ENCODE measurements at regions not wholly inside any gene's neighbourhood (a gene's known extent, or its start where the extent isn't known, plus 50 kb on each side); places are given as distances from the start of the nearest gene placed in this dataset.

DNA sequence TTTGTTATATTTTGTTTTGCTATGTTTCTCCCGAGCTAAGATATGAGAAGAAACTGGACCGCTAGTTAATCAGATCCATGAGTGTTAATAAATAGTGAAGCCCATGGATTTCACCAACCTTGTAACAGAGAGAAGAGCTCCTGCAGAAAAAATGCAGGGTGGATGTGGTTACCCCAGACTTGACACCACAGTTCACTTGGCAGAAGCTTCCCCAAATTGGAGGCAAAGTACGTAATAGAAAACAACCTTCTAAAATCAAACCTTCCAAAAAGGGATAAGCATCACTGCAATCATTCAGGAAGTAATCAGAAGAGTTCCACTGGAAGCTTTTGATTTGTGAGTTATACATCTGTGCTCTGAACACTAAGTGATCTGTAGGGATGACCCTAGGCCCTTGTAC, 267.5 kb downstream of the ACTL7B start:
- no peak overlapping the region for H2AFZ ChIP-seq (ENCODE audit: control insufficient read depth, low read length)
- no peaks in the 10 kb centered on the region for H3K27me3 ChIP-seq (ENCODE audit: control insufficient read depth, extremely low read depth, insufficient read depth, low read length)
- no peak for DNase-seq (ENCODE audit: low read depth, low spot score)
- H3K9me3 ChIP-seq (ENCODE audit: control insufficient read depth, low read depth, low read length) = no peaks in the 10 kb centered on the region
- H3K79me2 ChIP-seq (ENCODE audit: control insufficient read depth, insufficient read depth, low read length) = no peaks in the 10 kb centered on the region
- no peak for FAIRE-seq
- H3K27ac ChIP-seq (ENCODE audit: control insufficient read depth, insufficient read depth, low read length) = no peak overlapping the region
- H3K9me1 ChIP-seq (ENCODE audit: control insufficient read depth, extremely low read depth, insufficient read depth, low read length) = no peaks in the 10 kb centered on the region
- no peak overlapping the region for H3K4me3 ChIP-seq (ENCODE audit: control insufficient read depth in 2 of 3, extremely low read depth in 1 of 3, insufficient read depth in 2 of 3, low read depth in 1 of 3, low read length in 3 of 3)
- H3K9ac ChIP-seq (ENCODE audit: control insufficient read depth, extremely low read depth, insufficient read depth, low read length) = no peak overlapping the region
- no peaks in the 10 kb centered on the region for H3K4me1 ChIP-seq (ENCODE audit: control insufficient read depth, extremely low read depth, insufficient read depth, low read length)
- TF ChIP-seq, protein P1, sequence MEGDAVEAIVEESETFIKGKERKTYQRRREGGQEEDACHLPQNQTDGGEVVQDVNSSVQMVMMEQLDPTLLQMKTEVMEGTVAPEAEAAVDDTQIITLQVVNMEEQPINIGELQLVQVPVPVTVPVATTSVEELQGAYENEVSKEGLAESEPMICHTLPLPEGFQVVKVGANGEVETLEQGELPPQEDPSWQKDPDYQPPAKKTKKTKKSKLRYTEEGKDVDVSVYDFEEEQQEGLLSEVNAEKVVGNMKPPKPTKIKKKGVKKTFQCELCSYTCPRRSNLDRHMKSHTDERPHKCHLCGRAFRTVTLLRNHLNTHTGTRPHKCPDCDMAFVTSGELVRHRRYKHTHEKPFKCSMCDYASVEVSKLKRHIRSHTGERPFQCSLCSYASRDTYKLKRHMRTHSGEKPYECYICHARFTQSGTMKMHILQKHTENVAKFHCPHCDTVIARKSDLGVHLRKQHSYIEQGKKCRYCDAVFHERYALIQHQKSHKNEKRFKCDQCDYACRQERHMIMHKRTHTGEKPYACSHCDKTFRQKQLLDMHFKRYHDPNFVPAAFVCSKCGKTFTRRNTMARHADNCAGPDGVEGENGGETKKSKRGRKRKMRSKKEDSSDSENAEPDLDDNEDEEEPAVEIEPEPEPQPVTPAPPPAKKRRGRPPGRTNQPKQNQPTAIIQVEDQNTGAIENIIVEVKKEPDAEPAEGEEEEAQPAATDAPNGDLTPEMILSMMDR (optimal IDR thresholded peaks at IDR 0.05 in 1 of 3, IDR thresholded peaks at IDR 0.05 in 1 of 3, conservative IDR thresholded peaks at IDR 0.05 in 1 of 3; ENCODE audit: extremely low read depth in 1 of 3, insufficient read depth in 2 of 3, low read length in 3 of 3) = no peak
- no peak for TF ChIP-seq EZH2 (IDR thresholded peaks at IDR 0.05; ENCODE audit: low read length)
- H4K20me1 ChIP-seq (ENCODE audit: control insufficient read depth, extremely low read depth, insufficient read depth, low read length) = no peaks in the 10 kb centered on the region
- dilution Hi-C loops (cut with MboI; ENCODE audit: extremely low pct_ligation_motif_present, low sequenced_read_pairs) = no loop called here
- no peak overlapping the region for H3K4me2 ChIP-seq (ENCODE audit: control insufficient read depth, extremely low read depth, insufficient read depth, low read depth, low read length)
- H3K36me3 ChIP-seq (ENCODE audit: control insufficient read depth in 2 of 2, extremely low read depth in 1 of 2, insufficient read depth in 2 of 2, low read length in 2 of 2) = no peaks in the 10 kb centered on the region

DNA sequence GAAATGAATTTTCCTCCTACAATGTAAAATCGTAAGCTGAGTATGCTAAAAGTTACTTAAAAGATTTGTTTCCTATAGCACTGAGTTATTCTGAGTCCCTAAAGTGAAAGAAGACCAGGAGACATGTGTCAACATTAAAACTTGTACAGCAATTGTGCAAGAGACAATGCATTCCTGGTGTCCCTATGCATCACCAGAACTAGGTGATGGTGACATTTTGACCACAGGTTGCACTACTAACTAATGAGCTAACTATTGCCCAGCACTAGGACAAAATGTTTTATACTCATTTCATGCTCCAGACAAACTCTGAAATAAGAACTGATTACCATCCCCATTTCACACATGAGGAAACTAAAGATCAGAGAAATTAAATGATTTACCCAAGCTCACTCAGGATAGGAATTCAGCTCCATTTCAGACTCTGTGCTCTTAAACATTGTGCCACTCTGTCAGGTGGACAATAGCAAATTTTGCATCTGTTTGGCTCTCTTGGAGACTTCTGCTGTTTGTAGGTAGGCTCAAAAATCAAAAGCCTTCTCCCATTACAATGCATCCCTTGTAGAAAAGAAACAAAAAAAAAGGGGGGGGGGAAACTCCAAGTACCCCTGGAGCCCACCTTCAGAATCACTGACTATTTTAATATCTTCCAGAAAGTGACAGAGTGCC, 269.2 kb downstream of the ACTL7B start:
- Histone ChIP-seq H3K9me3 (ENCODE audit: control insufficient read depth, low read depth, low read length) (no peaks in the 10 kb centered on the region), H3K4me2 (ENCODE audit: control insufficient read depth, extremely low read depth, insufficient read depth, low read depth, low read length) (no peak overlapping the region), H3K9ac (ENCODE audit: control insufficient read depth, extremely low read depth, insufficient read depth, low read length) (no peak overlapping the region), H3K27me3 (ENCODE audit: control insufficient read depth, extremely low read depth, insufficient read depth, low read length) (no peaks in the 10 kb centered on the region), H3K4me1 (ENCODE audit: control insufficient read depth, extremely low read depth, insufficient read depth, low read length) (no peaks in the 10 kb centered on the region), H4K20me1 (ENCODE audit: control insufficient read depth, extremely low read depth, insufficient read depth, low read length) (no peaks in the 10 kb centered on the region), H3K9me1 (ENCODE audit: control insufficient read depth, extremely low read depth, insufficient read depth, low read length) (no peaks in the 10 kb centered on the region), H2AFZ (ENCODE audit: control insufficient read depth, low read length) (no peak overlapping the region), H3K79me2 (ENCODE audit: control insufficient read depth, insufficient read depth, low read length) (no peaks in the 10 kb centered on the region), H3K27ac (ENCODE audit: control insufficient read depth, insufficient read depth, low read length) (no peak overlapping the region), H3K4me3 (ENCODE audit: control insufficient read depth in 2 of 3, extremely low read depth in 1 of 3, insufficient read depth in 2 of 3, low read depth in 1 of 3, low read length in 3 of 3) (no peak overlapping the region), H3K36me3 (ENCODE audit: control insufficient read depth in 2 of 2, extremely low read depth in 1 of 2, insufficient read depth in 2 of 2, low read length in 2 of 2) (no peaks in the 10 kb centered on the region)
- FAIRE-seq = peak; percentile 23
- dilution Hi-C loops (cut with MboI; ENCODE audit: extremely low pct_ligation_motif_present, low sequenced_read_pairs) = no loop called here
- DNase-seq (ENCODE audit: low read depth, low spot score) = no peak
- TF ChIP-seq, protein P1 (optimal IDR thresholded peaks at IDR 0.05 in 1 of 3, IDR thresholded peaks at IDR 0.05 in 1 of 3, conservative IDR thresholded peaks at IDR 0.05 in 1 of 3; ENCODE audit: extremely low read depth in 1 of 3, insufficient read depth in 2 of 3, low read length in 3 of 3) = no peak
- TF ChIP-seq EZH2 (IDR thresholded peaks at IDR 0.05; ENCODE audit: low read length) = no peak

All from keratinocyte (primary cell).